GM13976 (cell line): ENCODE measurements at regions not wholly inside any gene's neighbourhood (a gene's known extent, or its start where the extent isn't known, plus 50 kb on each side); places are given as distances from the start of the nearest gene placed in this dataset.

Source experiments
- DNase-seq: peaks from one replicate; pipeline ENCODE4 v3.0.0; 2012; ENCODE audit warnings: low spot score
- in situ Hi-C: fragments of 300-500 bp; cut with MboI; formaldehyde crosslinking; loops from one replicate; pipeline ENCODE4 v1.12.0; 2022; ENCODE audit warnings: low sequenced_read_pairs, mixed read lengths, inconsistent platforms; ENCODE audit not compliant: unreplicated experiment
- TF ChIP-seq, protein P1 (sequence below): IDR thresholded peaks from 2 replicates; pipeline ENCODE4 v1.5.1; 2012; ENCODE audit warnings: borderline replicate concordance, mild to moderate bottlenecking; ENCODE audit not compliant: insufficient read depth; ENCODE audit errors: extremely low read depth, missing control alignments, control extremely low read depth

DNA sequence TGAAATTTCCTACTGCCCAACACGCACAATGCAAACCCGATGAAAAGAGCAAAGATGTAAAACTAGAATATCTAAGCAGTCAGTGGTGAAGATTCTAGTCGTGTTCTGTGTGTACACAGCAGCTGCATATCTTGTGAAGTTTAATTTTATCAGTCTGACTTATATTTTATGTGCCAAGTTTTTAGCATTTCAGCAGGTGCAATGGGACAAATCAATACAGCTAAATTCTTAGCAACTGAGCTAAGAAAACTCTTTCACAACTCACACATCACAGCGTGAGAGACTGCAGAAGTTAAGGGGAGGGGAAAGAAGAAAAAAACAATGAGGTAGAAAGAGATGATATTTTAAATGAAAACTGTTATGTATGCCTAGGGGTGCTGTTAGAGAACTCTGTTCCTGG, 164.9 kb upstream of the NEBL start:
- TF ChIP-seq, protein P1, sequence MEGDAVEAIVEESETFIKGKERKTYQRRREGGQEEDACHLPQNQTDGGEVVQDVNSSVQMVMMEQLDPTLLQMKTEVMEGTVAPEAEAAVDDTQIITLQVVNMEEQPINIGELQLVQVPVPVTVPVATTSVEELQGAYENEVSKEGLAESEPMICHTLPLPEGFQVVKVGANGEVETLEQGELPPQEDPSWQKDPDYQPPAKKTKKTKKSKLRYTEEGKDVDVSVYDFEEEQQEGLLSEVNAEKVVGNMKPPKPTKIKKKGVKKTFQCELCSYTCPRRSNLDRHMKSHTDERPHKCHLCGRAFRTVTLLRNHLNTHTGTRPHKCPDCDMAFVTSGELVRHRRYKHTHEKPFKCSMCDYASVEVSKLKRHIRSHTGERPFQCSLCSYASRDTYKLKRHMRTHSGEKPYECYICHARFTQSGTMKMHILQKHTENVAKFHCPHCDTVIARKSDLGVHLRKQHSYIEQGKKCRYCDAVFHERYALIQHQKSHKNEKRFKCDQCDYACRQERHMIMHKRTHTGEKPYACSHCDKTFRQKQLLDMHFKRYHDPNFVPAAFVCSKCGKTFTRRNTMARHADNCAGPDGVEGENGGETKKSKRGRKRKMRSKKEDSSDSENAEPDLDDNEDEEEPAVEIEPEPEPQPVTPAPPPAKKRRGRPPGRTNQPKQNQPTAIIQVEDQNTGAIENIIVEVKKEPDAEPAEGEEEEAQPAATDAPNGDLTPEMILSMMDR = no peak
- in situ Hi-C loops = no loop called here
- no peak for DNase-seq

DNA sequence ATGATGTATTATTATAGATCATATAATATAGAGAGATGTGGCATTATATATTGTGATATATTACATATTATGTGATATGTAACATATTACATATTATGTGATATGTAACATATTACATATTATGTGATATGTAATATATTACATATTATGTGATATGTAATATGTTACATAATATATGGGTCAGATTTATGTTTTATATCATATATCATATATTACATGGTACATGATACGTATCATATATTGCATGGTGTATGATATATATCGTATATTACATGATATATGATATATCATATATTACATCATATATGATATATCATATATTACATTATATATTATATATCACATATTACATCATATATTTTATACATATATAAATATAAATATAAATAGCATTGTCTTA, 164.1 kb upstream of the NEBL start:
- in situ Hi-C loops = no loop called here
- TF ChIP-seq, protein P1 = no peak
- DNase-seq = no peak

DNA sequence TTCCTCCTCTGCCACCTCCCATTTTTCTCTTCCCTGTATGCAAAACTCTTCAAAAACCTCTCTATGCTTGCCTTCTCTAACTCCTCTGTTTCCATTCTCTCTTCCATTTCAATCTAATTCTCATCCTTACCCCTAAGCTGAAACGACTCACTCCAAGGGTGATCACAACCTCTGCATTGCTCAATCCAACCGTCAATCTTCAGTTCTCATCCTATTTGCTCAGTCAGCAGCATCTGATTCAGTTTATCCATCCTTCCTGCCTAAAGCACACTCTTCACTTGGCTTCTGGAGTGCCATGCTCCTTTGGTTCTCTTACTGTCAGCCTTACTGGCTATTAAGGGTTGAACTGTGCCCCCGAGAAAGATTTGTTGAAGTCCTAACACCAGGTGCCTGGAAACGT, 163.5 kb upstream of the NEBL start:
- TF ChIP-seq, protein P1 = no peak
- DNase-seq = no peak
- in situ Hi-C loops = no loop called here

DNA sequence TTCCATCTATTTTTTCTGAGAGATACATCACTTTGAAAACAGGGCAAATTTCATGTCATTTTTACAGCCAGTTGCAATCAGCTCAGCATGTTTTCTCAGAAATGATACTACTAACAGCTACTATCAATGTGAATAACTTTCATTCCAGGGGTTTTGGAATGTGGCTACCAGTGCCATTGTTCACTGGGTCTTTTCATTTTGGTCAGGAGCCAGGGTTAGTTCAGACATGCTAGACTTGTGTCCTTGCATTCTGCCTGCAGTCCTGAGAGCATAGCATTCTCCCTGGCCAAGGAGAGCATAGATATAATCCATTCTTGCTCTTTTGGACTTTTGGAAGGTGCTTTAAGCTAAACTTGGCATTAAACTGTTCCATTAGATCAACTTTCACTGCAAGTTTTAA, 160.9 kb upstream of the NEBL start:
- TF ChIP-seq, protein P1 = no peak
- in situ Hi-C loops = no loop called here
- DNase-seq = no peak

DNA sequence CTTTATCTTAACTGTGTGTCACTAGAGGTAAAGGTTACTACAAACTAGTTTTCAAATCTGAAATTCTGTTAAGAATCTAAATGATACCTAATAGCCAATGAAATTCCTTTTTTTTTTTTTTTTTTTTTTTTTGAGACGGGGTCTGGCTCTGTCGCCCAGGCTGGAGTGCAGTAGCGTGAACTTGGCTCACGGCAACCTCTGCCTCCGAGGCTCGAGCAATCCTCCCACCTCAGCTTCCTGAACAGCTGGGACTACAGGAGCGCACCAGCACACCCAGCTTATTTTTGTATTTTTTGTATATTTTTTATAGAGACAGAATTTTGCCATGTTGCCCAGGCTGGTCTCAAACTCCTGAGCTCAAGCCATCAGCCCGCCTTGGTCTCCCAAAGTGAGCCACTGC, 160.3 kb upstream of the NEBL start:
- in situ Hi-C loops = no loop called here
- DNase-seq = no peak
- TF ChIP-seq, protein P1 = no peak

DNA sequence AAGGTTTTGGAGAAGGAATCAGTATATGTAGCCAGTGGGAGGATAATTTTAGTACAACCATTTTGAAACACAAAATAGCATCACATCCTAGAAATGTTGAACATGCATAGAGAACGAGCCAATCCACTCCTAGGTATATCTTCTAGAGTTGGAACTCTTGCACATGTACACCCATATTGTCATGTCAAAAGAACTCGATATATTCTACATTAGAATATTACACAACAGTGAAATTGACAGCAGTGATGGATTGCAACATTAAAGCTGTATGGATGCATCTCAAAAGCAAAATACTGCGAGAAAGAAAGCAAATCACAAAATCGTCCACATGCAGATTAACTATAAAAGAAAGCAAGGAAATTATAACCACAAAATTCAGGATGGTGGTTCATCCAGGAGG, 159.3 kb upstream of the NEBL start:
- TF ChIP-seq, protein P1 = no peak
- in situ Hi-C loops = no loop called here
- DNase-seq = no peak

DNA sequence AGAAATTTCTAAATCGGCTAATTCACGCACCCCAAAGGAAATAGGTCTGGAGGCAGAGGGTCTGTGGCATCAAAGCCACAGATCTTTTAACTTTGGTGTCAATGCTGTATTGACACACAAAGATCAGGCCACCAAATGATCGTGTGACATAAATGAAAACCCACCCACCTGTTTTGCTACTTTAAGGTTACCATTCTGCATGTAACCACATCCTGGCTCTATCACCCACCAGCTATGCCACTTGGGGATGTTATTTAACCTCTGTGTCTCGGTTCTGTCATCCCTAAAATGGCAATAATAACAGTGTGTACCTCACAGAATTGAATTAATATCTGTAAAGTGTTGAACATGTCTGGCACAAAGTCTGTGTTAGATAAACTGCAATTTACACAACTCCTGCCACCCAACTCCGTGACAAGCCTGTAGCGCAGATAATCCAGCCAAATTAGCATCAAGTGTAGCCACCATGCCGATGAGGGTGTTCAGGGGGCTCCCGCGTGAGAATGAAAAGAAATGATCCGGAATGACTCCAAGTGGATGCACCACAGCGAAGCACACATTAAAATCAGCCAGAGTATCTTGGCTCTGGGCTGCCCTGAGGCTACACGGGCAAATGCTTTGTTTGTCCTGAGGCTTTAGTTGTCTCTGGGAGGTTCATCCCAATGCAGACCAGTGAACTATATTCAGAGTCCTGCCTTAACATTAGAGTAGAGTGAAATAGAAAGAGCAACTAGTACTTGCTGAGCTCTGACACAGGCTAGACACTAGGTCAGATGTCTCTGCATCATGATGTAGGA, 158.4 kb upstream of the NEBL start:
- TF ChIP-seq, protein P1 = no peak
- in situ Hi-C loops = no loop called here

More for the DNA sequence above, 158.4 kb upstream of the NEBL start:
- DNase-seq = no peak
